ENCODE measurements at regions not wholly inside any gene's neighbourhood (a gene's known extent, or its start where the extent isn't known, plus 50 kb on each side); places are given as distances from the start of the nearest gene placed in this dataset.

GRCh38 chr12:73330584-73331351, 1058.6 kb downstream of the TRHDE start:
- TF ChIP-seq CTCF (IDR thresholded peaks at IDR 0.05; ENCODE audit: low read length), result no peak
- TF ChIP-seq EZH2 (IDR thresholded peaks at IDR 0.05; ENCODE audit: borderline replicate concordance, low read length), result no peak

GRCh38 chr12:73341559-73342247, 1069.5 kb downstream of the TRHDE start:
- no peaks in the 10 kb centered on the region for H3K79me2 ChIP-seq (ENCODE audit: insufficient read depth, low read length)

More at GRCh38 chr12:73330584-73331351, 1058.6 kb downstream of the TRHDE start:
- no peaks in the 10 kb centered on the region for H3K79me2 ChIP-seq (ENCODE audit: insufficient read depth, low read length)
- H3K4me2 ChIP-seq (ENCODE audit: low read length), result no peak overlapping the region
- H4K20me1 ChIP-seq (ENCODE audit: insufficient read depth, low read length), result no peaks in the 10 kb centered on the region
- no peaks in the 10 kb centered on the region for H3K36me3 ChIP-seq (ENCODE audit: insufficient read depth, low read length)
- H3K27me3 ChIP-seq (ENCODE audit: insufficient read depth, low read length), result no peaks in the 10 kb centered on the region
- no peaks in the 10 kb centered on the region for H3K9me2 ChIP-seq (ENCODE audit: low read depth, low read length)
- H2AFZ ChIP-seq (ENCODE audit: low read length), result no peak overlapping the region
- H3K9me3 ChIP-seq (ENCODE audit: low read length), result no peaks in the 10 kb centered on the region
- H3K4me1 ChIP-seq (ENCODE audit: insufficient read depth, low read length, severe bottlenecking), result no peaks in the 10 kb centered on the region
- no peak overlapping the region for H3K27ac ChIP-seq (ENCODE audit: low read depth, low read length, poor library complexity, severe bottlenecking)
- no peaks in the 10 kb centered on the region for H3F3A ChIP-seq (ENCODE audit: insufficient read depth, low read length)
- no peak overlapping the region for H3K9ac ChIP-seq (ENCODE audit: low read length)
- no peak overlapping the region for H3K4me3 ChIP-seq (ENCODE audit: low read depth, low read length, poor library complexity, severe bottlenecking)

GRCh38 chr12:73342733-73343132, 1070.6 kb downstream of the TRHDE start:
- Histone ChIP-seq H3K9me3 (ENCODE audit: low read length) (no peaks in the 10 kb centered on the region), H3K27ac (ENCODE audit: low read depth, low read length, poor library complexity, severe bottlenecking) (no peak overlapping the region), H3K79me2 (ENCODE audit: insufficient read depth, low read length) (no peaks in the 10 kb centered on the region), H3K9ac (ENCODE audit: low read length) (no peak overlapping the region), H3K9me2 (ENCODE audit: low read depth, low read length) (no peaks in the 10 kb centered on the region), H3K36me3 (ENCODE audit: insufficient read depth, low read length) (no peaks in the 10 kb centered on the region), H3K27me3 (ENCODE audit: insufficient read depth, low read length) (no peaks in the 10 kb centered on the region), H3F3A (ENCODE audit: insufficient read depth, low read length) (no peaks in the 10 kb centered on the region), H4K20me1 (ENCODE audit: insufficient read depth, low read length) (no peaks in the 10 kb centered on the region), H3K4me3 (ENCODE audit: low read depth, low read length, poor library complexity, severe bottlenecking) (no peak overlapping the region), H2AFZ (ENCODE audit: low read length) (no peak overlapping the region), H3K4me1 (ENCODE audit: insufficient read depth, low read length, severe bottlenecking) (no peaks in the 10 kb centered on the region), H3K4me2 (ENCODE audit: low read length) (no peak overlapping the region)
- TF ChIP-seq CTCF (IDR thresholded peaks at IDR 0.05; ENCODE audit: low read length) (no peak), EZH2 (IDR thresholded peaks at IDR 0.05; ENCODE audit: borderline replicate concordance, low read length) (no peak)

More at GRCh38 chr12:73341559-73342247, 1069.5 kb downstream of the TRHDE start:
- Histone ChIP-seq H3K27ac (ENCODE audit: low read depth, low read length, poor library complexity, severe bottlenecking) (no peak overlapping the region), H3K27me3 (ENCODE audit: insufficient read depth, low read length) (no peaks in the 10 kb centered on the region), H3K36me3 (ENCODE audit: insufficient read depth, low read length) (no peaks in the 10 kb centered on the region), H3K9me3 (ENCODE audit: low read length) (no peaks in the 10 kb centered on the region), H3K9ac (ENCODE audit: low read length) (no peak overlapping the region), H4K20me1 (ENCODE audit: insufficient read depth, low read length) (no peaks in the 10 kb centered on the region), H2AFZ (ENCODE audit: low read length) (no peak overlapping the region), H3K4me3 (ENCODE audit: low read depth, low read length, poor library complexity, severe bottlenecking) (no peak overlapping the region), H3K4me2 (ENCODE audit: low read length) (no peak overlapping the region), H3F3A (ENCODE audit: insufficient read depth, low read length) (no peaks in the 10 kb centered on the region), H3K9me2 (ENCODE audit: low read depth, low read length) (no peaks in the 10 kb centered on the region), H3K4me1 (ENCODE audit: insufficient read depth, low read length, severe bottlenecking) (no peaks in the 10 kb centered on the region)
- TF ChIP-seq EZH2 (IDR thresholded peaks at IDR 0.05; ENCODE audit: borderline replicate concordance, low read length) (no peak), CTCF (IDR thresholded peaks at IDR 0.05; ENCODE audit: low read length) (no peak)

Measured in OCI-LY1 (cell line).